Urothelium cell line (cell line): ENCODE measurements at regions not wholly inside any gene's neighbourhood (a gene's known extent, or its start where the extent isn't known, plus 50 kb on each side); places are given as distances from the start of the nearest gene placed in this dataset.

Experiments used
- DNase-seq: peaks from one replicate; pipeline ENCODE4 v3.0.0; 2011; ENCODE audit warnings: low spot score, mixed read lengths
- FAIRE-seq: peaks from 2 replicates; lab custom pipeline; 2011; peaks lifted over from hg19 to GRCh38; lab: Jason Lieb, UNC

- DNase-seq, result no peak
- no peak for FAIRE-seq
Observed at GRCh38 chr2:230640540-230641011, 72.1 kb upstream of the CAB39 start.

- no peak for FAIRE-seq
Observed at GRCh38 chr2:230642966-230643365, 69.7 kb upstream of the CAB39 start.

GRCh38 chr2:230643576-230644291, 68.9 kb upstream of the CAB39 start:
- DNase-seq, result no peak
- no peak for FAIRE-seq

More at GRCh38 chr2:230642966-230643365, 69.7 kb upstream of the CAB39 start:
- no peak for DNase-seq

GRCh38 chr2:230644356-230644935, 68.2 kb upstream of the CAB39 start:
- FAIRE-seq, result no peak

GRCh38 chr2:230648356-230648755, 64.3 kb upstream of the CAB39 start:
- FAIRE-seq, result no peak
- no peak for DNase-seq

More at GRCh38 chr2:230644356-230644935, 68.2 kb upstream of the CAB39 start:
- no peak for DNase-seq

- FAIRE-seq, result no peak
- DNase-seq, result no peak
Observed at GRCh38 chr2:230650585-230651137, 62.0 kb upstream of the CAB39 start.

- DNase-seq, result no peak
- no peak for FAIRE-seq
Observed at GRCh38 chr2:230654057-230654456, 58.6 kb upstream of the CAB39 start.

GRCh38 chr2:230657462-230657861, 55.2 kb upstream of the CAB39 start:
- no peak for DNase-seq
- FAIRE-seq, result no peak

- DNase-seq, result no peak
Observed at GRCh38 chr2:230657906-230658305, 54.7 kb upstream of the CAB39 start.

GRCh38 chr2:230658577-230658876, 54.1 kb upstream of the CAB39 start:
- FAIRE-seq, result no peak
- DNase-seq, result no peak

More at GRCh38 chr2:230657906-230658305, 54.7 kb upstream of the CAB39 start:
- no peak for FAIRE-seq

- no peak for FAIRE-seq
Observed at GRCh38 chr2:230658877-230659652, 53.6 kb upstream of the CAB39 start.

GRCh38 chr2:230660294-230661060, 52.2 kb upstream of the CAB39 start:
- DNase-seq (no peak), FAIRE-seq (no peak)

More at GRCh38 chr2:230658877-230659652, 53.6 kb upstream of the CAB39 start:
- no peak for DNase-seq

GRCh38 chr2:230661072-230661957, 51.3 kb upstream of the CAB39 start:
- DNase-seq (no peak), FAIRE-seq (no peak)
